NB4 (cell line): ENCODE measurements at regions not wholly inside any gene's neighbourhood (a gene's known extent, or its start where the extent isn't known, plus 50 kb on each side); places are given as distances from the start of the nearest gene placed in this dataset.

Experiments
- CTCF ChIP-seq: IDR thresholded peaks from one replicate; pipeline ENCODE4 v1.5.1; 2012; ENCODE audit warnings: low read depth, low read length
- MAX ChIP-seq: IDR thresholded peaks from 2 replicates; pipeline ENCODE4 v1.6.1; 2011; ENCODE audit warnings: low read depth, low read length
- POLR2A ChIP-seq: IDR thresholded peaks from 2 replicates; pipeline ENCODE4 v1.6.1; 2011; ENCODE audit warnings: mild to moderate bottlenecking; ENCODE audit not compliant: insufficient read length; ENCODE audit errors: extremely low read depth

- TF ChIP-seq CTCF (no peak), MAX (no peak), POLR2A (no peak)
Observed at GRCh38 chrX:17939724-17940123, 78.6 kb upstream of the RAI2 start.
